Lower leg skin (tissue), 3 donors: ENCODE measurements at regions not wholly inside any gene's neighbourhood (a gene's known extent, or its start where the extent isn't known, plus 50 kb on each side); places are given as distances from the start of the nearest gene placed in this dataset.

ENCODE experiments used
- CTCF ChIP-seq, 3 donors: fragments of 450-650 bp; IDR thresholded peaks; one replicate each; pipeline ENCODE4 v1.5.1; 2016; ENCODE audit warnings: antibody characterized with exemption in 3 of 3, mild to moderate bottlenecking in 3 of 3, moderate library complexity in 2 of 3
- POLR2A ChIP-seq, 2 donors: fragments of 450-650 bp; IDR thresholded peaks; one replicate each; pipeline ENCODE4 v1.6.1; 2016 to 2017; ENCODE audit warnings: antibody characterized with exemption in 2 of 2, mild to moderate bottlenecking in 1 of 2, moderate library complexity in 1 of 2

GRCh38 chr15:23853286-23853685 lies 166.2 kb upstream of the NDN start:
- TF ChIP-seq POLR2A (IDR thresholded peaks at IDR 0.05) = no peak
- no peak for TF ChIP-seq CTCF (IDR thresholded peaks at IDR 0.05)
